OCI-LY1 (cell line): ENCODE measurements at regions not wholly inside any gene's neighbourhood (a gene's known extent, or its start where the extent isn't known, plus 50 kb on each side); places are given as distances from the start of the nearest gene placed in this dataset.

Experiments used
- H2AFZ ChIP-seq: fragments of 200-600 bp; sonication (generic), shearing (Covaris generic); 2 replicates; pipeline ENCODE4 v1.6.0; 2014; ENCODE audit warnings: antibody characterized with exemption, mild to moderate bottlenecking, low read length
- H3F3A ChIP-seq: fragments of 200-600 bp; sonication (generic), shearing (Covaris generic); 2 replicates; pipeline ENCODE4 v1.6.0; 2014; ENCODE audit warnings: mild to moderate bottlenecking, antibody characterized with exemption, low read length, moderate library complexity; ENCODE audit not compliant: insufficient read depth
- H3K27ac ChIP-seq: fragments of 200-600 bp; sonication (generic); 2 replicates; pipeline ENCODE4 v1.5.1; 2014; ENCODE audit warnings: low read length, mixed run types, mild to moderate bottlenecking, low read depth; ENCODE audit not compliant: poor library complexity, severe bottlenecking
- H3K27me3 ChIP-seq: fragments of 200-600 bp; sonication (generic); 2 replicates; pipeline ENCODE4 v1.6.0; 2014; ENCODE audit warnings: antibody characterized with exemption, mild to moderate bottlenecking, low read length, moderate library complexity; ENCODE audit not compliant: insufficient read depth
- H3K36me3 ChIP-seq: fragments of 200-600 bp; sonication (generic); 2 replicates; pipeline ENCODE4 v1.6.1; 2014; ENCODE audit warnings: mild to moderate bottlenecking, antibody characterized with exemption, low read length, moderate library complexity, mixed read lengths; ENCODE audit not compliant: insufficient read depth
- H3K4me1 ChIP-seq: fragments of 200-600 bp; sonication (generic); 2 replicates; pipeline ENCODE4 v1.5.1; 2014; ENCODE audit warnings: mild to moderate bottlenecking, low read length, moderate library complexity; ENCODE audit not compliant: insufficient read depth, severe bottlenecking
- H3K4me2 ChIP-seq: fragments of 200-600 bp; sonication (generic), shearing (Covaris generic); 2 replicates; pipeline ENCODE4 v1.6.1; 2014; ENCODE audit warnings: low read length
- H3K4me3 ChIP-seq: fragments of 200-600 bp; sonication (generic); 2 replicates; pipeline ENCODE4 v1.5.1; 2014; ENCODE audit warnings: low read length, low read depth, mild to moderate bottlenecking, mixed read lengths; ENCODE audit not compliant: poor library complexity, severe bottlenecking
- H3K79me2 ChIP-seq: fragments of 200-600 bp; shearing (Covaris generic); 2 replicates; pipeline ENCODE4 v1.6.1; 2016; ENCODE audit warnings: mixed run types, low read length, mixed read lengths; ENCODE audit not compliant: insufficient read depth
- H3K9ac ChIP-seq: fragments of 200-600 bp; sonication (generic), shearing (Covaris generic); 2 replicates; pipeline ENCODE4 v1.6.1; 2014; ENCODE audit warnings: mild to moderate bottlenecking, low read length, mixed read lengths
- H3K9me2 ChIP-seq: fragments of 200-600 bp; sonication (generic), shearing (Covaris generic); 2 replicates; pipeline ENCODE4 v1.6.1; 2014; ENCODE audit warnings: low read depth, mild to moderate bottlenecking, low read length, mixed read lengths
- H3K9me3 ChIP-seq: fragments of 200-600 bp; shearing (Covaris generic); 2 replicates; pipeline ENCODE4 v1.6.1; 2014; ENCODE audit warnings: low read length, mixed read lengths
- H4K20me1 ChIP-seq: fragments of 200-600 bp; sonication (generic), shearing (Covaris generic); 2 replicates; pipeline ENCODE4 v1.6.0; 2016; ENCODE audit warnings: mild to moderate bottlenecking, low read length; ENCODE audit not compliant: insufficient read depth
- EZH2 ChIP-seq: fragments of 200-600 bp; sonication (generic), shearing (Covaris generic); IDR thresholded peaks from 2 replicates; pipeline ENCODE4 v1.8.0; 2017; ENCODE audit warnings: borderline replicate concordance, mixed run types, mild to moderate bottlenecking, antibody characterized with exemption, low read length, moderate library complexity, mixed read lengths
- TF ChIP-seq, protein P1 (sequence below): fragments of 200-600 bp; sonication (generic), shearing (Covaris generic); IDR thresholded peaks from 2 replicates; pipeline ENCODE4 v1.5.1; 2017; ENCODE audit warnings: mild to moderate bottlenecking, antibody characterized with exemption, low read length, moderate library complexity, mixed read lengths

DNA sequence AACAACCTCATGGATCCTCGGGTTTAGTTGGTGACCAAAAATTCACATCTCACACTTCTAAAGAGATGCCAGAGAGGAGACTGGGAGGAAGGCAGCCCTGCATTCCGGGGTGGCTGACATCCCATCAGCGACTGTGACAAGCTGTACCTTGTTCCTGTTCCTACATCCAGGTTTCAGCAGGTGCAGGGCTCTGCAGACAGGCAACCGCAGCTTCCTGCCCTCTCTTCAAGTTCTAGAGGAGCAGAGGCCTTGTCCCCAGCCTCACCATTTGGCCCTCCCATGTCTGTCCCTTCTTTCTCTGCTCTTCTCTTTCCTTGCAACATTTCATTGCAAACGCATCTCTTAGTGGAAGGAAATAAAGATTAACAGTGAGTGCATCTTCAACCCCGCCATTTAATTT is 454.6 kb downstream of the IRX1 start:
- no peak overlapping the region for H2AFZ ChIP-seq
- H3K27me3 ChIP-seq: no peaks in the 10 kb centered on the region
- H3K4me3 ChIP-seq: no peak overlapping the region
- H3K79me2 ChIP-seq: no peaks in the 10 kb centered on the region
- no peak overlapping the region for H3K9ac ChIP-seq
- no peaks in the 10 kb centered on the region for H3K36me3 ChIP-seq
- H3K27ac ChIP-seq: no peak overlapping the region
- no peaks in the 10 kb centered on the region for H4K20me1 ChIP-seq
- no peaks in the 10 kb centered on the region for H3K9me3 ChIP-seq
- TF ChIP-seq, protein P1, sequence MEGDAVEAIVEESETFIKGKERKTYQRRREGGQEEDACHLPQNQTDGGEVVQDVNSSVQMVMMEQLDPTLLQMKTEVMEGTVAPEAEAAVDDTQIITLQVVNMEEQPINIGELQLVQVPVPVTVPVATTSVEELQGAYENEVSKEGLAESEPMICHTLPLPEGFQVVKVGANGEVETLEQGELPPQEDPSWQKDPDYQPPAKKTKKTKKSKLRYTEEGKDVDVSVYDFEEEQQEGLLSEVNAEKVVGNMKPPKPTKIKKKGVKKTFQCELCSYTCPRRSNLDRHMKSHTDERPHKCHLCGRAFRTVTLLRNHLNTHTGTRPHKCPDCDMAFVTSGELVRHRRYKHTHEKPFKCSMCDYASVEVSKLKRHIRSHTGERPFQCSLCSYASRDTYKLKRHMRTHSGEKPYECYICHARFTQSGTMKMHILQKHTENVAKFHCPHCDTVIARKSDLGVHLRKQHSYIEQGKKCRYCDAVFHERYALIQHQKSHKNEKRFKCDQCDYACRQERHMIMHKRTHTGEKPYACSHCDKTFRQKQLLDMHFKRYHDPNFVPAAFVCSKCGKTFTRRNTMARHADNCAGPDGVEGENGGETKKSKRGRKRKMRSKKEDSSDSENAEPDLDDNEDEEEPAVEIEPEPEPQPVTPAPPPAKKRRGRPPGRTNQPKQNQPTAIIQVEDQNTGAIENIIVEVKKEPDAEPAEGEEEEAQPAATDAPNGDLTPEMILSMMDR: no peak
- TF ChIP-seq EZH2: no peak
- no peaks in the 10 kb centered on the region for H3K9me2 ChIP-seq
- H3K4me2 ChIP-seq: no peak overlapping the region
- no peaks in the 10 kb centered on the region for H3F3A ChIP-seq
- no peaks in the 10 kb centered on the region for H3K4me1 ChIP-seq

DNA sequence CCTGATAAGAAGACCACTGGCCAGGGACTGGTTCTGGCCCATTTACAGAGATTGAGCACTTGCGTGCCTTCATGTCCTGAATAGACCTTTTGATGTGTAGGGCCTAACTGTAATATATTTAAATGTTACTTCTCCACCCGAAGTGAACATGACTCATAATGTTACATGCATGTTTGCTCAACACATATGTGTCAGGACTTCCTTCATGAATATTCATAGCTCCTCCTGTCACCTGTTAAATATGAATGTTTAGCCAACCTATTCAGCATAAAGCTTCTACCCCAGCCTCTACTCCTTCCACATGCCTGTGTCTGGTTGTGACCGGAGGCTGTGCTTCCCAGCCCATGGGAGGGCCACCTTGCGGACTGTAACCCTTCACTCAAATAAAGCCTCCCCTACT is 457.5 kb downstream of the IRX1 start:
- Histone ChIP-seq H3K4me2 (no peak overlapping the region), H3F3A (no peaks in the 10 kb centered on the region), H4K20me1 (no peaks in the 10 kb centered on the region), H3K9ac (no peak overlapping the region), H3K9me2 (no peaks in the 10 kb centered on the region), H3K9me3 (no peaks in the 10 kb centered on the region), H3K27me3 (no peaks in the 10 kb centered on the region), H3K36me3 (no peaks in the 10 kb centered on the region), H3K27ac (no peak overlapping the region), H3K4me3 (no peak overlapping the region), H3K79me2 (no peaks in the 10 kb centered on the region), H2AFZ (no peak overlapping the region), H3K4me1 (no peaks in the 10 kb centered on the region)
- TF ChIP-seq EZH2: no peak
- TF ChIP-seq, protein P1: no peak

DNA sequence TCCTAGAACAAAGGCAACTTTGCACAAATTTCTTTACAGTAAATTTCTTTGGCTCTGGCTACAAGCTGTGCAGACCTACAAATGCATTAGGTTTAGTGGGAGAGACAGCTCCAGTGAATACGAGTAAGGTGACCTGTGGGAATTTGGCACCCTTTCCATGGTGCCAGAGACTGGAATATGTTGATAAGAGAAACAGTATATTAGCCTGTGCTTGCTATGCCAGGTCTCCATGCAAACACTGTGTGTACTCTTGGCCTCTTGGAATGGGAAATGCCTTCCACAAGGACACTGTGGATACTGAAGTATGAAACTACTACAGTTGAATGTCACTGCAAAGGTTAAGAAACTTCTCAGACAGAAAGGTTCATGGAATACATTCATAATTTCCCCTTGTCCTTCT is 458.5 kb downstream of the IRX1 start:
- Histone ChIP-seq H2AFZ (no peak overlapping the region), H3K36me3 (no peaks in the 10 kb centered on the region), H3K4me1 (no peaks in the 10 kb centered on the region), H3K79me2 (no peaks in the 10 kb centered on the region), H3K9me2 (no peaks in the 10 kb centered on the region), H3K4me2 (no peak overlapping the region), H3K27me3 (no peaks in the 10 kb centered on the region), H3F3A (no peaks in the 10 kb centered on the region), H3K9me3 (no peaks in the 10 kb centered on the region), H3K9ac (no peak overlapping the region), H4K20me1 (no peaks in the 10 kb centered on the region), H3K27ac (no peak overlapping the region), H3K4me3 (no peak overlapping the region)
- TF ChIP-seq, protein P1: no peak
- TF ChIP-seq EZH2: no peak
